ENCODE measurements at regions not wholly inside any gene's neighbourhood (a gene's known extent, or its start where the extent isn't known, plus 50 kb on each side); places are given as distances from the start of the nearest gene placed in this dataset.

- TF ChIP-seq EGR1 (IDR thresholded peaks at IDR 0.05) (no peak), RAD21 (IDR thresholded peaks at IDR 0.05; ENCODE audit: low read depth) (no peak), NFIC (IDR thresholded peaks at IDR 0.05) (no peak), CREB1 (IDR thresholded peaks at IDR 0.05; ENCODE audit: low read depth) (no peak), TCF12 (IDR thresholded peaks at IDR 0.05; ENCODE audit: low read depth) (no peak), REST (IDR thresholded peaks at IDR 0.05; ENCODE audit: low read depth) (no peak), TEAD4 (IDR thresholded peaks at IDR 0.05) (no peak), ZBTB7A (IDR thresholded peaks at IDR 0.05; ENCODE audit: low read depth) (no peak), FOXM1 (IDR thresholded peaks at IDR 0.05; ENCODE audit: borderline replicate concordance, low read depth) (no peak), TAF1 (IDR thresholded peaks at IDR 0.05; ENCODE audit: low read depth) (no peak), USF1 (IDR thresholded peaks at IDR 0.05) (no peak), MAX (IDR thresholded peaks at IDR 0.05) (no peak), CEBPB (IDR thresholded peaks at IDR 0.05) (no peak), YY1 (IDR thresholded peaks at IDR 0.05; ENCODE audit: low read depth) (no peak), EP300 (IDR thresholded peaks at IDR 0.05; ENCODE audit: borderline replicate concordance) (no peak)
Observed at GRCh38 chr11:122277493-122277892, 161.5 kb upstream of the BLID start.

- TF ChIP-seq CREB1 (IDR thresholded peaks at IDR 0.05; ENCODE audit: low read depth), result no peak
- TF ChIP-seq YY1 (IDR thresholded peaks at IDR 0.05; ENCODE audit: low read depth), result no peak
- no peak for TF ChIP-seq REST (IDR thresholded peaks at IDR 0.05; ENCODE audit: low read depth)
- no peak for TF ChIP-seq TCF12 (IDR thresholded peaks at IDR 0.05; ENCODE audit: low read depth)
Observed at GRCh38 chr11:122276221-122276620, 160.2 kb upstream of the BLID start.

GRCh38 chr11:122275508-122275907 is 159.5 kb upstream of the BLID start:
- TF ChIP-seq TEAD4 (IDR thresholded peaks at IDR 0.05), result no peak
- no peak for TF ChIP-seq FOXM1 (IDR thresholded peaks at IDR 0.05; ENCODE audit: borderline replicate concordance, low read depth)
- TF ChIP-seq ZBTB7A (IDR thresholded peaks at IDR 0.05; ENCODE audit: low read depth), result no peak
- TF ChIP-seq RAD21 (IDR thresholded peaks at IDR 0.05; ENCODE audit: low read depth), result no peak
- no peak for TF ChIP-seq CEBPB (IDR thresholded peaks at IDR 0.05)
- TF ChIP-seq YY1 (IDR thresholded peaks at IDR 0.05; ENCODE audit: low read depth), result no peak

GRCh38 chr11:122273476-122274191 is 157.6 kb upstream of the BLID start:
- TF ChIP-seq MAX (IDR thresholded peaks at IDR 0.05), result no peak
- no peak for TF ChIP-seq YY1 (IDR thresholded peaks at IDR 0.05; ENCODE audit: low read depth)
- TF ChIP-seq EGR1 (IDR thresholded peaks at IDR 0.05), result no peak
- no peak for TF ChIP-seq EP300 (IDR thresholded peaks at IDR 0.05; ENCODE audit: borderline replicate concordance)
- no peak for TF ChIP-seq CREB1 (IDR thresholded peaks at IDR 0.05; ENCODE audit: low read depth)
- TF ChIP-seq RAD21 (IDR thresholded peaks at IDR 0.05; ENCODE audit: low read depth), result no peak
- TF ChIP-seq ZBTB7A (IDR thresholded peaks at IDR 0.05; ENCODE audit: low read depth), result no peak
- TF ChIP-seq NFIC (IDR thresholded peaks at IDR 0.05), result no peak
- TF ChIP-seq CEBPB (IDR thresholded peaks at IDR 0.05), result no peak
- no peak for TF ChIP-seq TEAD4 (IDR thresholded peaks at IDR 0.05)
- no peak for TF ChIP-seq FOXM1 (IDR thresholded peaks at IDR 0.05; ENCODE audit: borderline replicate concordance, low read depth)
- no peak for TF ChIP-seq TCF12 (IDR thresholded peaks at IDR 0.05; ENCODE audit: low read depth)
- TF ChIP-seq USF1 (IDR thresholded peaks at IDR 0.05), result no peak
- no peak for TF ChIP-seq TAF1 (IDR thresholded peaks at IDR 0.05; ENCODE audit: low read depth)

- TF ChIP-seq YY1 (IDR thresholded peaks at IDR 0.05; ENCODE audit: low read depth) (no peak), EGR1 (IDR thresholded peaks at IDR 0.05) (no peak), TEAD4 (IDR thresholded peaks at IDR 0.05) (no peak), USF1 (IDR thresholded peaks at IDR 0.05) (no peak), NFIC (IDR thresholded peaks at IDR 0.05) (no peak), EP300 (IDR thresholded peaks at IDR 0.05; ENCODE audit: borderline replicate concordance) (no peak), RAD21 (IDR thresholded peaks at IDR 0.05; ENCODE audit: low read depth) (no peak), CEBPB (IDR thresholded peaks at IDR 0.05) (no peak), ZBTB7A (IDR thresholded peaks at IDR 0.05; ENCODE audit: low read depth) (no peak), TCF12 (IDR thresholded peaks at IDR 0.05; ENCODE audit: low read depth) (no peak), FOXM1 (IDR thresholded peaks at IDR 0.05; ENCODE audit: borderline replicate concordance, low read depth) (no peak), TAF1 (IDR thresholded peaks at IDR 0.05; ENCODE audit: low read depth) (no peak), REST (IDR thresholded peaks at IDR 0.05; ENCODE audit: low read depth) (no peak), CREB1 (IDR thresholded peaks at IDR 0.05; ENCODE audit: low read depth) (no peak), MAX (IDR thresholded peaks at IDR 0.05) (no peak)
Observed at GRCh38 chr11:122271745-122272144, 155.7 kb upstream of the BLID start.
